H9 (cell line): ENCODE measurements at regions not wholly inside any gene's neighbourhood (a gene's known extent, or its start where the extent isn't known, plus 50 kb on each side); places are given as distances from the start of the nearest gene placed in this dataset.

Source experiments
- DNase-seq: peaks from one replicate; pipeline ENCODE4 v3.0.0-alpha.2; 2017
- H2AFZ ChIP-seq: one replicate; pipeline ENCODE4 v1.6.1; 2013; ENCODE audit warnings: mild to moderate bottlenecking, low read length, control low read depth, moderate library complexity
- H2AK5ac ChIP-seq: 2 replicates; pipeline ENCODE4 v1.6.1; 2013; ENCODE audit warnings: low read length, control low read depth, mixed read lengths; ENCODE audit not compliant: insufficient read length
- H2BK120ac ChIP-seq: one replicate; pipeline ENCODE4 v1.6.1; 2013; ENCODE audit warnings: low read depth, mild to moderate bottlenecking, low read length, control low read depth, inconsistent platforms; ENCODE audit not compliant: poor library complexity, severe bottlenecking
- H2BK12ac ChIP-seq: 2 replicates; pipeline ENCODE4 v1.6.1; 2013; ENCODE audit warnings: low read length, control low read depth, mixed read lengths, low read depth; ENCODE audit not compliant: insufficient read length
- H2BK15ac ChIP-seq: 2 replicates; pipeline ENCODE4 v1.6.1; 2013; ENCODE audit warnings: low read depth, low read length, control low read depth
- H2BK20ac ChIP-seq: one replicate; pipeline ENCODE4 v1.6.1; 2013; ENCODE audit warnings: low read depth, mild to moderate bottlenecking, low read length, control low read depth, inconsistent platforms; ENCODE audit not compliant: poor library complexity, severe bottlenecking
- H2BK5ac ChIP-seq: 2 replicates; pipeline ENCODE4 v1.6.1; 2013; ENCODE audit warnings: low read length, control low read depth, mixed read lengths; ENCODE audit not compliant: insufficient read length
- H3K14ac ChIP-seq: 2 replicates; pipeline ENCODE4 v1.6.1; 2013; ENCODE audit warnings: low read length, control low read depth; ENCODE audit not compliant: insufficient read depth
- H3K18ac ChIP-seq: 2 replicates; pipeline ENCODE4 v1.6.1; 2013; ENCODE audit warnings: low read depth, mild to moderate bottlenecking, mixed read lengths, low read length, control low read depth; ENCODE audit not compliant: insufficient read length
- H3K23ac ChIP-seq: 2 replicates; pipeline ENCODE4 v1.6.1; 2013; ENCODE audit warnings: low read length, control low read depth, mixed read lengths, low read depth; ENCODE audit not compliant: insufficient read length
- H3K23me2 ChIP-seq: 2 replicates; pipeline ENCODE4 v1.6.1; 2013; ENCODE audit warnings: low read depth, mild to moderate bottlenecking, mixed read lengths, low read length, control low read depth; ENCODE audit not compliant: insufficient read length, poor library complexity, severe bottlenecking
- H3K27ac ChIP-seq: 2 replicates; pipeline ENCODE4 v1.5.1; 2013; ENCODE audit warnings: low read length, control low read depth, mixed read lengths, low read depth; ENCODE audit not compliant: insufficient read length
- H3K27me3 ChIP-seq: 2 replicates; pipeline ENCODE4 v1.6.1; 2013; ENCODE audit warnings: low read length, control low read depth, inconsistent platforms; ENCODE audit not compliant: insufficient read depth
- H3K4ac ChIP-seq: 2 replicates; pipeline ENCODE4 v1.6.1; 2013; ENCODE audit warnings: low read depth, mild to moderate bottlenecking, control low read depth, inconsistent platforms, low read length, moderate library complexity
- H3K4me1 ChIP-seq: 2 replicates; pipeline ENCODE4 v1.6.1; 2013; ENCODE audit warnings: low read length, control low read depth, inconsistent platforms; ENCODE audit not compliant: insufficient read depth
- H3K4me2 ChIP-seq: 2 replicates; pipeline ENCODE4 v1.6.1; 2013; ENCODE audit warnings: low read length, control low read depth, mixed read lengths; ENCODE audit not compliant: insufficient read length, insufficient read depth
- H3K56ac ChIP-seq: 2 replicates; pipeline ENCODE4 v1.6.1; 2013; ENCODE audit warnings: low read depth, mild to moderate bottlenecking, mixed read lengths, low read length, control low read depth; ENCODE audit not compliant: insufficient read length
- H3K79me1 ChIP-seq: 2 replicates; pipeline ENCODE4 v1.6.1; 2013; ENCODE audit warnings: low read depth, mild to moderate bottlenecking, moderate library complexity, low read length, control low read depth, inconsistent platforms; ENCODE audit not compliant: insufficient read depth, poor library complexity, severe bottlenecking
- H3K79me2 ChIP-seq: 2 replicates; pipeline ENCODE4 v1.6.1; 2013; ENCODE audit warnings: low read length, control low read depth, inconsistent platforms; ENCODE audit not compliant: insufficient read depth
- H3K9ac ChIP-seq: 2 replicates; pipeline ENCODE4 v1.6.1; 2013; ENCODE audit warnings: low read length, control low read depth, mixed read lengths; ENCODE audit not compliant: insufficient read length; ENCODE audit errors: extremely low read depth
- H3K9me3 ChIP-seq: one replicate; pipeline ENCODE4 v1.6.1; 2013; ENCODE audit warnings: low read depth, low read length, inconsistent platforms; ENCODE audit not compliant: control insufficient read depth
- H3T11ph ChIP-seq: one replicate; pipeline ENCODE4 v1.6.1; 2013; ENCODE audit warnings: mild to moderate bottlenecking, low read length, control low read depth, inconsistent platforms
- H4K20me1 ChIP-seq: one replicate; pipeline ENCODE4 v1.6.1; 2013; ENCODE audit not compliant: control insufficient read depth, insufficient read length, insufficient read depth
- H4K5ac ChIP-seq: 2 replicates; pipeline ENCODE4 v1.6.1; 2013; ENCODE audit warnings: low read depth, mild to moderate bottlenecking, mixed read lengths, low read length, control low read depth; ENCODE audit not compliant: insufficient read length
- H4K8ac ChIP-seq: replicated peaks from 2 replicates; pipeline ENCODE4 v1.6.1; 2013; ENCODE audit warnings: low read length, control low read depth, mixed read lengths, low read depth; ENCODE audit not compliant: insufficient read length
- H4K91ac ChIP-seq: 2 replicates; pipeline ENCODE4 v1.6.1; 2013; ENCODE audit warnings: low read depth, mild to moderate bottlenecking, moderate library complexity, mixed read lengths, low read length, control low read depth; ENCODE audit not compliant: insufficient read length
- H3K27ac Mint-ChIP-seq, 3 experiments: 2 replicates in 2 of 3; 3 replicates in 1 of 3; pipeline ENCODE4 v1.8.0; 2020 to 2021; ENCODE audit warnings: mixed read lengths in 3 of 3, mild to moderate bottlenecking in 1 of 3, moderate library complexity in 1 of 3
- H3K27me3 Mint-ChIP-seq: 2 replicates; pipeline ENCODE4 v1.8.0; 2021; ENCODE audit warnings: low read depth, mild to moderate bottlenecking, moderate library complexity, mixed read lengths
- H3K36me3 Mint-ChIP-seq, 3 experiments: 2 replicates in 2 of 3; 3 replicates in 1 of 3; pipeline ENCODE4 v1.8.0; 2020 to 2021; ENCODE audit warnings: low read depth in 3 of 3, mixed read lengths in 3 of 3; ENCODE audit not compliant: insufficient read depth in 1 of 3
- H3K4me1 Mint-ChIP-seq, 2 experiments: 2 replicates each; pipeline ENCODE4 v1.8.0; 2020; ENCODE audit warnings: mixed read lengths in 2 of 2
- H3K4me3 Mint-ChIP-seq, 2 experiments: 2 replicates in 1 of 2; 3 replicates in 1 of 2; pipeline ENCODE4 v1.8.0; 2020 to 2021; ENCODE audit warnings: mild to moderate bottlenecking in 2 of 2, mixed read lengths in 2 of 2, moderate library complexity in 1 of 2
- H3K9me3 Mint-ChIP-seq, 2 experiments: 2 replicates in 1 of 2; 3 replicates in 1 of 2; pipeline ENCODE4 v1.8.0; 2020; ENCODE audit warnings: mild to moderate bottlenecking in 2 of 2, mixed read lengths in 2 of 2, moderate library complexity in 1 of 2
- CTCF ChIP-seq: fragments of 200-600 bp; sonication (generic); conservative IDR thresholded peaks from 3 replicates; pipeline ENCODE4 v1.8.0; 2021; ENCODE audit warnings: antibody characterized with exemption, mild to moderate bottlenecking
- WGBS: extraction: QIAGEN DNeasy Blood & Tissue Kit; methylation state at CpG from one replicate; pipeline ENCODE4 v1.1.7; 2013; ENCODE audit warnings: missing lambda C conversion rate, low lambda C conversion rate, mixed read lengths; ENCODE audit not compliant: insufficient read length; ENCODE audit errors: extremely low coverage; 5-methylcytosine and 5-hydroxymethylcytosine counted together

GRCh38 chr12:30142301-30142700 lies 358.6 kb upstream of the TMTC1 start:
- Histone ChIP-seq H3K23ac (no peak overlapping the region), H3T11ph (no peak overlapping the region), H3K14ac (no peak overlapping the region), H3K79me1 (no peaks in the 10 kb centered on the region), H3K4ac (no peak overlapping the region), H3K23me2 (no peaks in the 10 kb centered on the region), H2AK5ac (no peak overlapping the region), H3K4me2 (no peak overlapping the region), H3K56ac (no peak overlapping the region), H2BK12ac (no peak overlapping the region), H2BK5ac (no peak overlapping the region), H4K20me1 (no peaks in the 10 kb centered on the region), H3K18ac (no peak overlapping the region), H3K79me2 (no peaks in the 10 kb centered on the region), H2AFZ (no peak overlapping the region), H4K91ac (no peak overlapping the region), H2BK120ac (no peak overlapping the region), H2BK15ac (no peak overlapping the region), H3K9ac (no peak overlapping the region), H3K27ac (no peak overlapping the region), H3K9me3 (no peaks in the 10 kb centered on the region), H2BK20ac (no peak overlapping the region), H3K4me1 (no peaks in the 10 kb centered on the region), H4K8ac (no peak overlapping the region), H4K5ac (no peak overlapping the region), H3K27me3 (no peaks in the 10 kb centered on the region)
- no peak for TF ChIP-seq CTCF
- Mint-ChIP-seq H3K27ac (no peak overlapping the region), H3K4me3 (no peak overlapping the region), H3K27me3 (no peaks in the 10 kb centered on the region), H3K4me1 (no peaks in the 10 kb centered on the region), H3K9me3 (peaks cover 0 to under 1% of the 10 kb centered on the region in 2 experiments; a peak in 2 of 5 replicates), H3K36me3 (no peaks in the 10 kb centered on the region)
- DNase-seq = no peak
- WGBS = no CpG with 5 or more reads among the region's 2 CpGs
